GF-D8 (cell line): ENCODE measurements at regions not wholly inside any gene's neighbourhood (a gene's known extent, or its start where the extent isn't known, plus 50 kb on each side); places are given as distances from the start of the nearest gene placed in this dataset.

Experiments used
- DNase-seq: peaks from one replicate; lab custom pipeline; 2025; lab: John Stamatoyannopoulos, UW

GRCh38 chr6:147621263-147621662 lies 112.8 kb downstream of the SAMD5 start:
- DNase-seq = no peak

GRCh38 chr6:147621961-147622360 lies 113.5 kb downstream of the SAMD5 start:
- DNase-seq = no peak

- DNase-seq = no peak
Observed at GRCh38 chr6:147624946-147625515, 116.5 kb downstream of the SAMD5 start.

- no peak for DNase-seq
Observed at GRCh38 chr6:147625946-147626345, 117.5 kb downstream of the SAMD5 start.

GRCh38 chr6:147627411-147627810 lies 118.9 kb downstream of the SAMD5 start:
- DNase-seq = no peak

- no peak for DNase-seq
Observed at GRCh38 chr6:147633191-147633590, 124.7 kb downstream of the SAMD5 start.

GRCh38 chr6:147637620-147638195 lies 129.2 kb downstream of the SAMD5 start:
- DNase-seq = no peak

- no peak for DNase-seq
Observed at GRCh38 chr6:147639279-147639678, 130.8 kb downstream of the SAMD5 start.

- no peak for DNase-seq
Observed at GRCh38 chr6:147640606-147641005, 132.1 kb downstream of the SAMD5 start.

GRCh38 chr6:147641511-147641910 lies 133.0 kb downstream of the SAMD5 start:
- no peak for DNase-seq

GRCh38 chr6:147642458-147642857 lies 134.0 kb downstream of the SAMD5 start:
- no peak for DNase-seq

- no peak for DNase-seq
Observed at GRCh38 chr6:147643341-147644200, 135.1 kb downstream of the SAMD5 start.

GRCh38 chr6:147648916-147649315 lies 140.4 kb downstream of the SAMD5 start:
- DNase-seq = no peak

- no peak for DNase-seq
Observed at GRCh38 chr6:147651249-147652063, 143.0 kb downstream of the SAMD5 start.

- no peak for DNase-seq
Observed at GRCh38 chr6:147653631-147654030, 145.1 kb downstream of the SAMD5 start.

- DNase-seq = no peak
Observed at GRCh38 chr6:147654103-147654845, 145.8 kb downstream of the SAMD5 start.

- DNase-seq = no peak
Observed at GRCh38 chr6:147660334-147661311, 152.1 kb downstream of the SAMD5 start.

GRCh38 chr6:147662646-147663045 lies 154.2 kb downstream of the SAMD5 start:
- DNase-seq = no peak

- no peak for DNase-seq
Observed at GRCh38 chr6:147664092-147664491, 155.6 kb downstream of the SAMD5 start.

GRCh38 chr6:147666255-147666654 lies 157.8 kb downstream of the SAMD5 start:
- DNase-seq = no peak
